ENCODE measurements at regions not wholly inside any gene's neighbourhood (a gene's known extent, or its start where the extent isn't known, plus 50 kb on each side); places are given as distances from the start of the nearest gene placed in this dataset.

- DNase-seq = no peak
These were observed 759.9 kb downstream of the SATB2 start for GRCh38 chr2:198697794-198698193.

- no peak for DNase-seq
These were observed 760.5 kb downstream of the SATB2 start for GRCh38 chr2:198697218-198697617.

GRCh38 chr2:198695879-198696278 lies 761.9 kb downstream of the SATB2 start:
- no peak for DNase-seq

GRCh38 chr2:198692907-198693510 lies 764.7 kb downstream of the SATB2 start:
- no peak for DNase-seq

GRCh38 chr2:198691236-198691635 lies 766.5 kb downstream of the SATB2 start:
- no peak for DNase-seq

DNA sequence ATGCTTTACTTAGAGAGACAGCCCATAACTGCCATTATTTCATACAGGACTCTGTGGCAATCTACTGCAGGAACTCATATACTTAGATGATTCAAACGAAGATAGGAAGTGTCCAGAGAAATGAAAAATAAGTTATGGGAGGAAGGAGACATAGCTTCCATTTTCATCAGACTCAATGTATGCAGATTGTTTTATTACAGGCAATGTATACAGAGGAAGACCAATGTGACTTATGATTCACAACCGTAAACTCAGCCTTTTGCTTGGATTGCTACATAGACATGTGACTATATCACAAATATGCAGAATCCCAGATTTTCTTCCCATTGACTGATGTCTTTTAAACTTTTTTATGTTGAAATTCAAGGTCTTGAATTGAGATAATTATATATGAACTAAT lies 793.4 kb downstream of the SATB2 start:
- no peak for DNase-seq

DNA sequence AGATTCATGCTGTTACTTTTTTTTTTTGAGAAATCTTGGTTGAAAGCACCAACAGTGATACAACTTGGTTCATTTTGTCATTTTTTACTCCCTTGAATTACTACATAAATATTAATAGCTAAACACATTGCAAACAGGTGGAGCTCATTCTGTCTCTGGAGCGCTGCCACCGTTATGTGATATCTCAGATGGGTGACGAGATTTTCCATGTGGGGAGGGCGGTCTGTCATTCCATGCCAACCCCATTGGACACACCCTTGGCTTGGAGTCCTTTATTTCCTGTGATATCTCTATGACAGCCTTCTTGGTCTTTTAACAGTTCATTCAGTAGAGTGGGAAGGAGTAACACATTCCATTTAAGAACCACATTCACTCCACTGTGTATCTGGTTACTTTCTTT lies 794.8 kb downstream of the SATB2 start:
- no peak for DNase-seq

GRCh38 chr2:198660501-198660900 lies 797.2 kb downstream of the SATB2 start:
- no peak for DNase-seq

GRCh38 chr2:198659096-198659870 lies 798.5 kb downstream of the SATB2 start:
- no peak for DNase-seq

- DNase-seq = no peak
These were observed 800.1 kb downstream of the SATB2 start for GRCh38 chr2:198657512-198658121.

DNA sequence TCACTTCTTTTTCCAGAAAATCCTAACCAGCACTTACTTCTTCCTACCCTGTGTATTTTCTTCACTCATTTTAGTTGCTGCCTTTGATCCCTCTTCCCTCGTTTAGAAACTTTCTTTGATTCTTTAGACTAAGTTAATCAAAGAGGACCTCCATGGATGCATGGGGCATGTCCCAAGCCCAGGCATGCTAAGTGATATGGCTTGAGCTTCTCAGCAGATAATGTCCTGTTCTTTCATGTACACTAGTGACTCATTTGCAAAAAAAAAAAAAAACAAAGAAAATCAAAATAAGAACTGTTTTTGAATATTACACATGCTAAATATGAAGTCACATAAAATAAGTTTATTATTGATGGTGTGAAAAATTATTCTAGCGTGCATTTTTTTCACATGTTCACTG lies 800.9 kb downstream of the SATB2 start:
- DNase-seq = no peak

DNA sequence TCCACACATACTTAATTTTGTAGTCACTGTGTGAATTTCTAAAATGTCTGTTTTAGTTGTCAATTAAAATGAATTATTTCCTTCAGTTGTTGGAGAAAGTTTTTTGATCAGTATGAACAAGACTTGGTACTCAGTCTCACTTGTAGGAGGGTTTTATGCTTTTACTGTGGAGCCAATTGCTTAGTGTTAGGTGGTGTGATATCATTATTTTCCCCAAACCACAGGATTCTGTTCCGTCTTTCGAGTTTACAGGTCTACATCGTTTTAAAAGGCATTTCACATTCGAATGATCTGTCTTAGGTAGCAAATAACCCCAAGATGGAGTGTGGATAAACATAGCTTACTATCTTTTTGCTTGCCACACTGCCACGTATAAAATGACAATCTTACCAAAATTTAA lies 803.1 kb downstream of the SATB2 start:
- DNase-seq = no peak

DNA sequence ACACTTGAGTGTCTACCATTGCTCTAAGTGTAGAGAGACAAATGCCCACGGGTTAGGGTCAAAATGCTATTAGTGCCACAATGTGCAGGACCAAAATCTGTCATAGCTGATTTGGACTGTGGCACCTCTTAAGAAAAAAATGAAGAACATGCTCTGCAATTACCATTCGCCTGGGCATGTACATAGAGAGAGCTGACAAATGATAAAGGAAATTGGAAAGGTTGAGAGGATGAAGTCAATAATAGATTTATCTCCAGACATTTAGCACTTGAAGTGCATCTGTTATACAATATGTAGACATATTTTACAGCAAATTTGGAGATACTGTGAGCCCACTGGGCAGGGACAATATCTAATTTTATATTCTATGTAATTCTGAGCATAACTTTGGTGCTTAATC lies 804.4 kb downstream of the SATB2 start:
- no peak for DNase-seq

- no peak for DNase-seq
These were observed 805.3 kb downstream of the SATB2 start for GRCh38 chr2:198652461-198652860.

DNA sequence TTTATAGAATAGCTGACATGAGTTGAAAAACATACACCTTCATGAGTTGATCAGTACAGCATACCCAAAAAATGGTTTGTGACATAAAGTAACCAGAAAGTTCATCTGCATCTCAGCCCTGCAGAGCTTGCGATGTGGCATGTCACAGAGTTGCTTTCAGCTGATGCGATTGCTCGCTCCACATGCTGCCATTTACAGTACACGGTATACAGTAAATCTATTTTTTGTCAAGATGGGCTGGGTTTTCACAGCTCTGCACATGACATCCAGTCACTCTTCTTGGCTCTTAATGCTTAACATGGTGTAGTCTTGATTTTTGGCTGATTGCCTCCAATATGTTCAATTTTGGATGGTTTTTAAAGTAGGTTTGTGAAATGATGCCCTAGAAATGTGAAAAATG lies 811.9 kb downstream of the SATB2 start:
- no peak for DNase-seq

- DNase-seq = no peak
These were observed 816.6 kb downstream of the SATB2 start for GRCh38 chr2:198641161-198641560.

DNA sequence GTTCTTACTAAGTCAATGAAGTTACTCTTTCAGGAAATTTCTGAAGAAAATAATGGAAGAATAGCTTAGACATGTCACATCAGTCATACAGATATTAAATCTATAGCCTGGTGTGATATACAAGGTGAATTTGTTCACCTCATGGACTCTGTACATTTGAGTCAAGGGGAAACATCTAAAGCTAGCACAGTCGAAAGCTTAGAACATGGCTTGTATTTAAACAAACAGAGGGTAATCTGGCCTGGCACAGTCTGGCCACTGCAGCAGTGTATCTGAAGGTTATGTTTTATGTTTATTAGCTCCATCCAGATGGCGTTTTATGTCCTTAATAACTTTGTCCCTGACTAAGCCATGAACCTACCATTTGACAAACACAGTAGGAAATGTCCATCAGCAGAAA lies 817.3 kb downstream of the SATB2 start:
- no peak for DNase-seq

GRCh38 chr2:198639580-198639979 lies 818.2 kb downstream of the SATB2 start:
- DNase-seq = no peak

GRCh38 chr2:198638577-198638976 lies 819.2 kb downstream of the SATB2 start:
- DNase-seq = no peak

DNA sequence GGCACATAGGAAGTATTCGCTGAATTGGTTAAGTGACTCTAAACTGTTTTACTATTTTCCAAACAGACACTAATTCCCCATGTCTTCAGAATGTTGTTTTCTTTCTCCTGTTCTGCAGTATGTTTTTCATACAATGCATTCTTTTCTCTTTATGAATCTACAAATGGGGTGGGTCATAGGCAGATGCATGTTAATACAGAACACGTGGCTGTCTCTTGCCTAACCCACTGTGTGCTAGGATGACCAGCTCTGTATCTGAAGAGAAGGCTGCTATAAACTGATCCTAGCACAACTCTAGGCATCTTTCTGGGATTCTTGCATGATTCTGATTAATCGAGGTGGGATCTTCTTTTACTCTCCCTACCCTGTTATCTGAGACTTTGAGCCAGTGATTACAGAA lies 826.0 kb downstream of the PLCL1 start:
- no peak for DNase-seq

DNA sequence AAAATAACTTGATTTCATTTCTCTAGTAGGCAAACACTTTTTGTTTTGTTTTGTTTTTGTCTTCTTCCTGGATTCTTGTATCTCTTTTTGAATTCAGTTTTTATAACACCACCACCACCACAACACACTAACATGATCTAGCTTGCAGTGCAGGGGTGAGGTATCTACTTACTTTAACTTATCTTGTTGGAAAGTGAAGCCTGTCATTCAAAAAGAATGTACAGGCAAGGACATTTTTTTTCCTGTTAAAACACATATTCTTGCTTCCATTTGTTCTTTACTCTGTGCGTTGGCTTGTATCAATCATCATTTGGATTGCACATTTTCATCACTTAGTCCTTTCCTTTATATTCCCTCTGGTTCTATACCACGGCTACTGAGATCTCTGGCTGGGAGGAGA lies 824.2 kb downstream of the PLCL1 start:
- no peak for DNase-seq

DNA sequence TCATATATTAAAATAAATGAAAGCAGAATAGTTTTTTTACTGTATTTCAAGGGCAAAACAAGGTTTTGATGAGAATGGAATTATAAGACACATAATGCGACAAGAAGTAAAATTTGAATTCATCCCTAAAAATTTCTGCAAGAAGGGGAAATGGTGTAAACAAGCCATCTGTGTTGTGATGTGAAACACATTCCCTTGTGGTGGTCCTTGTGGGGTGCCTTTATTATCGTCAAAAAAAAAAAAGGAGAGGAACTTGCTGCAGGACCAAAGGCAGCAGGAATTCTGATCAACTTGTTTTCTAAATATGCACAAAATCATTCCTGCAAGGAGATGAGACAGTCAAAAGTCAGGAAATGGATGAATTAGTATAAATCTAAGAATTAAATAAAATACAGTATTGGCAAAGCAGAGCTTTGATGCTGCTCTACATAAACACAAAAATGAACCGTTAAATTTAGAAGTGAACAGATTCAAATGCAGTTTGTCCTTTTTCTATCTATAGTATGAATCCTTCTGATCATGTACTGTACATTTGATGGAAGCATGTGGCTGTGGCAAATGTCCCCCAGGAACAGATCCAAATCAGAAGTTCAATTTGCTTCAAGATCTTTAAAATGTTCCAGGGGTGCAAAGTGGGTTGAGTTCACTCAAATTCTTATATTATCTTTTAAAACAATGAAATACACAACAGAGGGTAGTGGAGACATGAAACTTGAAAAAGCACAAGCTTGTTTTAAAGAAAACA lies 818.8 kb downstream of the PLCL1 start:
- no peak for DNase-seq

DNA sequence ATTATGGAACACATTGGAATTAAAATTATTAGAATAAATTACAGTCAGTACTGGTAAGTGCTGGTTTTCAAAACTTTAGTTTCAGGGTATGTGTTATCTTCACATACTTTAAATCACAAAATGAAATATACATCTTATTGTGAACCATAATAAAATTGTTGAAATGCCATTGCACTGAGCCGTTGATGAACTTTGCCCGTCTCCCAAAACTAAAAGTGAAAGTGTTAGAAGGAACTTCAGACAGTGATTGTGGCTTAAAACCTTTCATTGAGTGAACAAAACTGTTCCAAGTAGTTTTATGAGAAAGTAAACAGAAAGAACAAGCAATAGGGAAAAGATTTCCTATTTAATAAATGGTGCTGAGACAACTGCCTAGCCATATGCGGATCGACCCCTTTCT lies 811.6 kb downstream of the PLCL1 start:
- no peak for DNase-seq

DNA sequence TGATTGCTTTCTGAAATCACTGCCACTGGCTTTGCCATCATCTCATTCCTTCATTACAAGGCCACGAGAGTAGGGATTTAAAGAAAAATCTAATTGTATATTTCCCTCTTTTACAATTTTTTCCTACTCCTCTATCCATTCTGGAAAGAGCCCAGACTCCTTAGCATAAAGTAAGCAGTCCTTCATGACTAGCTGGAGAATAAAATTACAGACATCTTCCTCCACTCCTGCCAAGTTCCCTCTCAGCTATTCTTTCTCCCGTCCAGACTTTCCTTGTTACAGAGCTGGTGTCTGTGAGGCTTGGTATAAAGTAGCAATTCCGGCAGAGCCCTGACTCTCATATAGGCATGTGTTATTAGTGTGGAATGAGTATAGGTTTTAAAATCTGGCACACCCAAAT lies 806.8 kb downstream of the PLCL1 start:
- DNase-seq = no peak
